GM10266 (cell line): ENCODE measurements at regions not wholly inside any gene's neighbourhood (a gene's known extent, or its start where the extent isn't known, plus 50 kb on each side); places are given as distances from the start of the nearest gene placed in this dataset.
A peak's percentile ranks its signal among the peaks of the same experiment; 100 is the strongest.
"Not testable (repeated sequence)": the region's sequence is repeated elsewhere in the genome, so short reads cannot be mapped to it uniquely, and the experiment has no call there.

Experiments
- DNase-seq: peaks from one replicate; pipeline ENCODE4 v3.0.0; 2012; ENCODE audit errors: extremely low spot score

- not testable (repeated sequence) for DNase-seq
These were observed 60.5 kb downstream of the GOLGA6L22 start for GRCh38 chr15:22519213-22519612.

- DNase-seq = not testable (repeated sequence)
These were observed 67.8 kb downstream of the GOLGA6L22 start for GRCh38 chr15:22526537-22526936.

- not testable (repeated sequence) for DNase-seq
These were observed 68.3 kb downstream of the GOLGA6L22 start for GRCh38 chr15:22527016-22527415.

GRCh38 chr15:22529200-22529599 lies 70.5 kb downstream of the GOLGA6L22 start:
- DNase-seq = not testable (repeated sequence)

GRCh38 chr15:22559701-22560100 lies 101.0 kb downstream of the GOLGA6L22 start:
- not testable (repeated sequence) for DNase-seq

- DNase-seq = not testable (repeated sequence)
These were observed 103.0 kb downstream of the GOLGA6L22 start for GRCh38 chr15:22561716-22562115.

GRCh38 chr15:22566510-22566909 lies 107.8 kb downstream of the GOLGA6L22 start:
- not testable (repeated sequence) for DNase-seq

GRCh38 chr15:22569486-22569885 lies 110.8 kb downstream of the GOLGA6L22 start:
- not testable (repeated sequence) for DNase-seq

- not testable (repeated sequence) for DNase-seq
These were observed 113.5 kb downstream of the GOLGA6L22 start for GRCh38 chr15:22572152-22572735.

GRCh38 chr15:22572792-22573191 lies 114.1 kb downstream of the GOLGA6L22 start:
- DNase-seq = peak; percentile 1

GRCh38 chr15:22577828-22578227 lies 119.1 kb downstream of the GOLGA6L22 start:
- DNase-seq = not testable (repeated sequence)

- not testable (repeated sequence) for DNase-seq
These were observed 120.5 kb downstream of the GOLGA6L22 start for GRCh38 chr15:22579213-22579612.

GRCh38 chr15:22587391-22587790 lies 128.7 kb downstream of the GOLGA6L22 start:
- DNase-seq = not testable (repeated sequence)

- not testable (repeated sequence) for DNase-seq
These were observed 139.8 kb downstream of the GOLGA6L22 start for GRCh38 chr15:22598552-22598951.

- not testable (repeated sequence) for DNase-seq
These were observed 141.0 kb downstream of the GOLGA6L22 start for GRCh38 chr15:22599526-22600320.

GRCh38 chr15:22616976-22617375 lies 158.3 kb downstream of the GOLGA6L22 start:
- not testable (repeated sequence) for DNase-seq

GRCh38 chr15:22631789-22632188 lies 154.7 kb upstream of the NIPA1 start:
- DNase-seq = not testable (repeated sequence)

- DNase-seq = not testable (repeated sequence)
These were observed 146.5 kb upstream of the NIPA1 start for GRCh38 chr15:22639983-22640382.

GRCh38 chr15:22649458-22649857 lies 137.0 kb upstream of the NIPA1 start:
- not testable (repeated sequence) for DNase-seq

- not testable (repeated sequence) for DNase-seq
These were observed 135.3 kb upstream of the NIPA1 start for GRCh38 chr15:22651179-22651578.

- DNase-seq = peak; percentile 30
These were observed 122.0 kb upstream of the NIPA1 start for GRCh38 chr15:22664294-22665058.
